ENCODE measurements at regions not wholly inside any gene's neighbourhood (a gene's known extent, or its start where the extent isn't known, plus 50 kb on each side); places are given as distances from the start of the nearest gene placed in this dataset.

- no peak for DNase-seq
These were observed 218.9 kb upstream of the CDKN3 start for GRCh38 chr14:54177641-54178621.

GRCh38 chr14:54182419-54183045 lies 214.3 kb upstream of the CDKN3 start:
- no peak for DNase-seq

DNA sequence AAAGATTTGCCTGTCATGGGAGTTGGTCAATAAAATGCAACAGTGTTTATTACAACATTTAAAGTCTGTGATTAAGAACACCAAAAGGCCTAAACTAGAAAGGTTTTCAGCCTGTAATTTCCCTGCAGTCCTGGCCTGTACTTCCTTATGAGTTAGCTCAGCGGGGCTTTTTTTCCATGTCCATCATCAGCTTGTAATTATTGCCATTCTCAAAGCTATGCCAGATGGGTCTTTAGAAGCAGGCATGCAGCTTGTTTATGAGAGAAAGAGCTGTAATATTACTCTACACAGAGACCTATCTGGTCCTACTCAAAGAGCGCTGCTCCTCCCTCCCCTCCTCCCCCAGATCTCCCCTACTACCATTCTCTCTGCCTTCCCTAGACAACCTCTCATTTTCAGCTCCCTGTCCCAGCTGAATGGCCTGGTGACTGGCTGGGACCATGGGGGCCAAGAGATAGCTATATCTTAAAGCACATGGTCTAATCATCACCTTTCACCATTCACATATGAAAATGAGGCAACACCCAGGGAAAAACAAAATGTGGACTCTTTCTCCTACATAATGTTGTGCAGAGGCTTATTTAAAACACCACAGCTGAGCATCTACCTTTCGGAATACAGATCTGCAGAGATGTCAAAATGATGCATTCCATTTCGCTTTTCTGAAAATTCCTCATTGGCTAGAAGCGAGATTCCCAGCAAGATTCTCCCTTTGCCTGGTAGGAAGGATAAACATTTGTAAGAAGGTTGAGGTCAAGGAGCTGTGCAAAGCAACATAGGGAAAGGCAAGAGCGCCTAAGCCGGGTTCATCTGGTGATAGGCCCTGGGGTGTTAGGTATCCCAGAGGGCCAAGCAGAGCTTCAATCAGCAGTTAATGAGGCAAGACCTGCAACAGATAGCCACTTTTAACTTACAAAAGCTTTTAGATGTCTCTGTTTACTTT lies 209.7 kb upstream of the CDKN3 start:
- no peak for DNase-seq

DNA sequence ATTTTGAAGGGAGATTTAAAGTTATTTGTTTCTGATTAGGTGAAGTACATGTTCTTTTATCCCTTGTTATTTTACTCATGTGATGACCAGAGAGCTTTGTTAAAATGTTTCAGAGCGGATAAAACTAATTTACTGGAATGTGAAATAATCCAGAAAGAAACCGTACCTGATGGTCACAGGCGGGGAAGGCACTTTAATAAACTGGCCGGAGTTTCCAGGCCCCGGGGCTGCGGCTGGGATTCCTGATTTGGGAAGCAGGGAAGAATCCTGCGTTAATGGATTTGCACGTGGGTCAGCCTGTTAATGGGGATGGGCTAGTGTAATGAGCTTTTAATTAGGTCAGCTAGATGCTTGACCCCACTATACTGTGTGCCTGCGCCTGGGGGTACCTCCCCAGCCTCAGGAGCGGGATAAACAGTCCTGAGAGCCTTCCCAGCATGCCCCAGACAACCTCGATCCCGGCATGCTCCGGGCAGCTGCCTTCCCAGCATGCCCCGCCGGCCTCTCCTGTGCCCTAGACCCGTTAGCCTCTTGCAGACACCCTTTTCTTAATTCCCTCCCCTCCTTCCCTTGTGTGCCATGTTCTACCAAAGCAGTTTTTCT lies 208.6 kb upstream of the CDKN3 start:
- DNase-seq = no peak

DNA sequence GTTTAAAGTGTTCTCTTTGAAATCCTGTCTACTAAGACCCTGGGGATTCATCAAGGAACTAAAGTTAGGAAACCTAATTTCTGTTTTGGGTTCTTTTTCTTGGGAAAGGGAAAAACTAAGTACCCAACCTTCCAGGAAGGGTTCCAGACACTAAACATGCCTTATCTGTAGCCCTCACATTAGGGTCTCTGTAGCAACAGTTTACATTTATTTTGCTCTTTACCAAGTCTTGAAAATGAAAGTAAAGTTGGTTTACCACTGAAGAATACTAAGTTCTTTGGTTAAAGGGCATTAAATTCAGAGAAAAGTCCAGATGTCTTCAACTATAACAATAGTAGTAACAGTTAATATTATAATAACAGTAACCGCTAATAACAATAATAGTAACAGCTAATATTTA lies 207.5 kb upstream of the CDKN3 start:
- DNase-seq = no peak

DNA sequence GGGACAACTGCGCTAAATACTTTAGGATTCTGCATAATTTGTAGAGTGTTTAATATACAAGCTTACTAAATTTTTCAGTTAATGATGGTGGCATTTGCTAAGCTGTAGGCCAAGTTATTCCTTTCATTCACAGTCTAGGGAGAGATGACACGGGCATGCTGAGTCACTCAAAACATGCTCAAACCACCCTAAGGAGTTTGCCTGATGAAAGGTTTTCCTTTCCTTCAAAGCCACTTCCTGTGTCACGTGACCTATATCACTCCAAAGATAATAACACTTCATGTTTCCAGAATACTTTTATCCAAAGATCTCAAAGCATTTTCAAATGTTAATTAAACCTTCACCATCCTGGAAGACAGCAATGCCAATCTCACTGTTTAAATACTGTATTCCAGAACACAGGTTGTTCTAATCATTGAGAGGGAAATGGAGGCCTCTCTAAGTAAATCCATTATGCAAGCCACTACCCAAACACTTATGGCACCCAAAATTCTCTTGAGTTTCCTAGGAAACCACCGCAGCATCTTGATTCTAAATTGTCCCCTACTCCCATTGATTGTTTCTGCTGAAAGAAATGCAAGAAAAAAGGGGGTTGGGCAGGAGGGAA lies 207.0 kb upstream of the CDKN3 start:
- no peak for DNase-seq

- DNase-seq = no peak
These were observed 205.0 kb upstream of the CDKN3 start for GRCh38 chr14:54191846-54192245.

DNA sequence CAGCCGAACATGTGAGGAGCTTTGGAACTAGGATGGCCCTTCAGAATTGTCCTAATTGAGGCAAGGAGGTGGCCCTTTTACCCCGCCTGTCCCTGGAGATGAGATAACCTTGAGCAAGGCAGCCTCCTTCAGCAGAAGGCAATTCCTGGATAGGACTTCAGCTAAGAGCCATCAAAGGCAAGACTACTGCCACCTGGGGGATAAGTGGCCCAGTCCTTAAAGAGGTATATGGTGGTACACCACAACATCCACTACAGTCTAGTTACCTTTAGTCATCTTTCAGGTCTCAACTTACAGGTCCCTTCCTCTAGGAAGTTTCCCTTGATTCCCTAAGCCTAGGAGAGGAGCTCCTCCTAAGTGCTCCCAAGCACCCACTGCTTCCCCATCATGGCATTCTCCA lies 204.2 kb upstream of the CDKN3 start:
- DNase-seq = no peak

- no peak for DNase-seq
These were observed 202.9 kb upstream of the CDKN3 start for GRCh38 chr14:54193871-54194270.

- no peak for DNase-seq
These were observed 202.3 kb upstream of the CDKN3 start for GRCh38 chr14:54194501-54194900.

DNA sequence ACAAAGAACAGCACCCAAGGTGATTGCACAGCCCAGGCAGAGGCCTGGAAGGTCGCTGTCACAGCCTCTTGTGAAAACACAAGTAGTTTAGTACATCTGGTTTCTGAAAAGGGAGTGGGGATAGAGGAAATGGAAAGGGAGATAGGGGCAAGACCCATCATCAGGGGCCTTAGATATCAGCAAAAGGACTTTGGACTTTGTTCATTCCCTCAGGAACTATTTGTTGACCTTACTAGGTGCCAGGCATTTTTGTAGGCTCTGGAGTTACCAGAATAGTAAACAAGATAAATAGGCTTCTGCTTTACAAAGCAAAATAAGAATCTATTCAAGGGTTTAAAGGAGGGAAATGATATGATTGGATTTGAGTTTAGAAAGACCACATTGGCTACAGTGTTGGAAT lies 199.4 kb upstream of the CDKN3 start:
- no peak for DNase-seq

DNA sequence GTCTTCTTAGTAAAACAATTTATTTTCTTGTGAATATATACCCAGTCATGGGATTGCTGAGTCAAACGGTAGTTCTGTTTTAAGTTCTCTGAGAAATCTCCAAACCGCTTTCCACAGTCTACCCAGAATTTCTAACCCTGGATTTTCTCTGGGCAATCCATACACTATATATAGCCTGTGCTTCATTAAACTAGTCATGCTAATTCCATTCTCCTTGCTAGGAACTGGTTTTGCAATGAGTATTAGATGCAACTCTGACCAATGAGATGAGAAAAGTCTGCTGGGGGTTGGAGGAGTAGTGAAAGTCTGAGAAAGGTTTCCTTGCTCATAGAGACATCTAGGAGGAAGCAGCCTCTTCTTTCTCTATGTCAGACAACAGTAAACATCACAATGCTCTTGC lies 196.1 kb upstream of the CDKN3 start:
- no peak for DNase-seq

DNA sequence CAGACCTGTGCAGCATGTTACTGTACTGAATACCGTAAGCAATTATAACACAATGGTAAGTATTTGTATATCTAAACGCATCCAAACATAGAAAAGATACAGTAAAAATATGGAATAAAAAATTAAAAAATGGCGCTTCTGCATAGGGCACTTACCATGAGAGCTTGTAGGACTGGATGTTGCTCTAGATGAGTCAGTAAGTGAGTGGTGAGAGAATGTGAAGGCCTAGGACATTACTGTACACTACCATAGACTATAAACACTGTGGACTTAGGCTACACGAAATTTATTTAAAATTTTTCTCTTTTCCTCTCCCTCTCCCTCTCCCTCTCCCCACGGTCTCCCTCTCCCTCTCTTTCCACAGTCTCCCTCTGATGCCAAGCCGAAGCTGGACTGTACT lies 194.5 kb upstream of the CDKN3 start:
- no peak for DNase-seq

GRCh38 chr14:54206516-54206915 lies 190.3 kb upstream of the CDKN3 start:
- no peak for DNase-seq

DNA sequence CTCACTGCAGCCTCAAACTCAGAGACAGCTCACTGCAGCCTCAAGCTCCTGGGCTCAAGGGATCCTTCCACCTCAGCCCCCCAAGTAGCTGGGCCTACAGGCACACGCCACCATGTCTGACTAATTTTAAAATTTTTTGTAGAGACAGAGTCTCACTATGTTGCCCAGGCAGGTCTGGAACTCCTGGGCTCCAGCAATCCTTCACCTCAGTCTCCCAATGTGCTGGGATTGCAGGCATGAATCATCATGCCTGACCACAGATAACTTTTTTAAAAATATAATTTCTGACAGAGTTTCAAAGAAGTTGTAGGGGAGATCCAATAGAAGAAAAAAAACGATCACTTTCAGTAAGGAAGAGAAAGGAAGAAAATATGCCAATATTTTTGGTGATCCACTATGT lies 189.7 kb upstream of the CDKN3 start:
- DNase-seq = no peak

- no peak for DNase-seq
These were observed 189.0 kb upstream of the CDKN3 start for GRCh38 chr14:54207476-54208462.

- DNase-seq = no peak
These were observed 188.1 kb upstream of the CDKN3 start for GRCh38 chr14:54208751-54209150.

DNA sequence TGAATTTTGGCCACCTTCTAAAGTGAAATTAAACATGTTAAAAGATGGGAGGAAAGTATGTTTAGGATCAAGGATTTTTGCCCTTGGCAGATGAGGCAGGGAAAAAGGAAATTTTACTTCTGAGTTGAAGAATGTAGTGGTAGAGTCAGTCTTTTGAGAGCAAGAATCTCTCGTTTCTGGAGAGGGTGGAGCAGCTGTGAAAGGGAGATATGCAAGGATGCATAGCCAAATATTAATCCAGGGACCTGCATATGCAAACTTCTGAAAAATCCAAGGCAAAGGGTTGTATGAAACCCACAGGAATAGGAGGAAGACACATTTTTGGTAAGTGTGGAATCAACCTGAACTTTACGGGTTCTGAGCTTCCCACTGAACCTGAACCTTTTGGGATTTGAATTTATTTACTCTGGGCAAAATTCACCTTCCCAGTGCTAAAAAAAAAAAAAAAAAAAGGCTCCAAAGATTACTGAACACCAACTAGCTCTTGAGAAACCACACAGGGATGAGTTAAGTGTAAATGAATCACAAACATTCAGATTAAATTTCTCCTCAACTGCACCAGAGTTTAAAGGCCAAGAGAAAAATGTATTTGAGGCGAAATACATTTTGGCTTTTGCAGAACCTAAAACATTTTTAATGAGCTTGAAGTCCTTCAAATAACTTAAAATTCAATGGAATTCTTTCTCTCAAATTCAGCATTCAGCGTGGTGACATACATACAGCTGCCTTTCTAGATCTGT lies 187.1 kb upstream of the CDKN3 start:
- DNase-seq = no peak

GRCh38 chr14:54211551-54212308 lies 185.1 kb upstream of the CDKN3 start:
- DNase-seq = no peak

DNA sequence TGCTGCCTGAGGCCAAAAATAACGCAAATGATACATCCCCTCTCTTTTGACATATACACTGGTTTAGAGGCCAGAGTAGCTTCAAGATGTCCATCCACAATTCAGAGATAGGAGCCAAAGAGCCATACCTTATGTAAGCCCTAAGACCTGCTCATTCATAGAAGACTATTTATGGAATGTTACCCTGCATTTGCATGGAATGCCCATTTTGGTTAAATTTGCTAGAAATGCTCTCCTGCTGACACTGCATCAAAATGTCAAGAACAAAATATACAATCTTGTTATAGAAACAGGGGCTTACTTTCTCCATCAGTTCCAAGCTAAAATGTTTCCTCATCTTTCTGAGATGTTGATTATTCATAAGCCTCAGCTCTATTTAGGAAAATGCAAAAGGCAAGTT lies 183.3 kb upstream of the CDKN3 start:
- no peak for DNase-seq
